COLO668 (cell line): ENCODE measurements at regions not wholly inside any gene's neighbourhood (a gene's known extent, or its start where the extent isn't known, plus 50 kb on each side); places are given as distances from the start of the nearest gene placed in this dataset.
"Not testable (repeated sequence)": the region's sequence is repeated elsewhere in the genome, so short reads cannot be mapped to it uniquely, and the experiment has no call there.

ENCODE experiments used
- DNase-seq: peaks from one replicate; lab custom pipeline; 2025; ENCODE audit not compliant: unreplicated experiment; lab: John Stamatoyannopoulos, UW

- no peak for DNase-seq
Observed at GRCh38 chr1:194618101-194618500, 1431.7 kb upstream of the B3GALT2 start.

GRCh38 chr1:194617272-194617671, 1430.9 kb upstream of the B3GALT2 start:
- DNase-seq = not testable (repeated sequence)

GRCh38 chr1:194616835-194617234, 1430.4 kb upstream of the B3GALT2 start:
- DNase-seq = no peak

GRCh38 chr1:194602184-194602583, 1415.8 kb upstream of the B3GALT2 start:
- no peak for DNase-seq

- no peak for DNase-seq
Observed at GRCh38 chr1:194600716-194601115, 1414.3 kb upstream of the B3GALT2 start.

GRCh38 chr1:194598098-194598497, 1411.7 kb upstream of the B3GALT2 start:
- DNase-seq = no peak

GRCh38 chr1:194586302-194586701, 1399.9 kb upstream of the B3GALT2 start:
- no peak for DNase-seq

- DNase-seq = no peak
Observed at GRCh38 chr1:194584052-194584451, 1397.6 kb upstream of the B3GALT2 start.

GRCh38 chr1:194570476-194570875, 1384.1 kb upstream of the B3GALT2 start:
- no peak for DNase-seq

- no peak for DNase-seq
Observed at GRCh38 chr1:194568610-194569009, 1382.2 kb upstream of the B3GALT2 start.

GRCh38 chr1:194548071-194548470, 1361.7 kb upstream of the B3GALT2 start:
- DNase-seq = no peak

GRCh38 chr1:194544012-194544411, 1357.6 kb upstream of the B3GALT2 start:
- DNase-seq = no peak

- DNase-seq = no peak
Observed at GRCh38 chr1:194538453-194538852, 1352.0 kb upstream of the B3GALT2 start.

GRCh38 chr1:194537521-194537920, 1351.1 kb upstream of the B3GALT2 start:
- DNase-seq = no peak

GRCh38 chr1:194535369-194535768, 1349.0 kb upstream of the B3GALT2 start:
- DNase-seq = no peak

GRCh38 chr1:194534784-194535183, 1348.4 kb upstream of the B3GALT2 start:
- DNase-seq = no peak

GRCh38 chr1:194533641-194534040, 1347.2 kb upstream of the B3GALT2 start:
- no peak for DNase-seq

GRCh38 chr1:194517567-194517966, 1331.2 kb upstream of the B3GALT2 start:
- no peak for DNase-seq

GRCh38 chr1:194515916-194516315, 1329.5 kb upstream of the B3GALT2 start:
- DNase-seq = no peak

GRCh38 chr1:194512957-194513356, 1326.5 kb upstream of the B3GALT2 start:
- DNase-seq = no peak

GRCh38 chr1:194512345-194512744, 1325.9 kb upstream of the B3GALT2 start:
- no peak for DNase-seq

GRCh38 chr1:194503209-194503608, 1316.8 kb upstream of the B3GALT2 start:
- DNase-seq = no peak

GRCh38 chr1:194495434-194495833, 1309.0 kb upstream of the B3GALT2 start:
- DNase-seq = no peak

GRCh38 chr1:194487172-194487571, 1300.8 kb upstream of the B3GALT2 start:
- no peak for DNase-seq
